H1 (cell line): ENCODE measurements at regions not wholly inside any gene's neighbourhood (a gene's known extent, or its start where the extent isn't known, plus 50 kb on each side); places are given as distances from the start of the nearest gene placed in this dataset.

Source experiments
- CEBPB ChIP-seq: IDR thresholded peaks from 2 replicates; pipeline ENCODE4 v1.6.1; 2012; ENCODE audit warnings: low read depth, low read length
- CHD7 ChIP-seq: fragments of 300-600 bp; sonication (generic); IDR thresholded peaks from 2 replicates; pipeline ENCODE4 v1.7.1; 2012; ENCODE audit warnings: low read length, moderate library complexity, mild to moderate bottlenecking, inconsistent platforms; ENCODE audit not compliant: insufficient replicate concordance
- CTCF ChIP-seq, 3 experiments: IDR thresholded peaks; 1 replicate in 2 of 3; 2 replicates in 1 of 3; pipeline versions ENCODE4 v1.5.1 to v1.6.1; 2011; ENCODE audit warnings: low read length in 3 of 3, mild to moderate bottlenecking in 3 of 3, inconsistent platforms in 2 of 3, low read depth in 1 of 3, moderate library complexity in 1 of 3; ENCODE audit not compliant: insufficient read depth in 1 of 3; ENCODE audit errors: control extremely low read depth in 1 of 3
- HDAC6 ChIP-seq: IDR thresholded peaks from one replicate; pipeline ENCODE4 v1.7.1; 2012; ENCODE audit warnings: low read depth, mild to moderate bottlenecking, inconsistent platforms, low read length, moderate library complexity
- JUND ChIP-seq: IDR thresholded peaks from 2 replicates; pipeline ENCODE4 v1.6.1; 2011; ENCODE audit warnings: mild to moderate bottlenecking, improper control_type of control experiment, low read length
- RAD21 ChIP-seq, 2 experiments: IDR thresholded peaks in 1 of 2; conservative IDR thresholded peaks in 1 of 2; 2 replicates each; pipeline ENCODE4 v1.6.1; 2011; ENCODE audit warnings: low read depth in 2 of 2, low read length in 2 of 2, improper control_type of control experiment in 1 of 2, inconsistent platforms in 1 of 2, mild to moderate bottlenecking in 1 of 2, moderate library complexity in 1 of 2
- SIRT6 ChIP-seq: IDR thresholded peaks from one replicate; pipeline ENCODE4 v1.7.1; 2012; ENCODE audit warnings: low read length, inconsistent platforms
- ZNF274 ChIP-seq: IDR thresholded peaks from 2 replicates; pipeline ENCODE4 v1.7.0; 2012; ENCODE audit warnings: low read length, borderline replicate concordance; ENCODE audit errors: extremely low read depth

- TF ChIP-seq CHD7 (no peak), JUND (no peak), ZNF274 (no peak), HDAC6 (no peak), CTCF (IDR thresholded peaks at IDR 0.05; ENCODE audit: control extremely low read depth in 1 of 3, insufficient read depth in 1 of 3, low read depth in 1 of 3, low read length in 3 of 3) (no peak), RAD21 (IDR thresholded peaks at IDR 0.05 in 1 of 2, conservative IDR thresholded peaks at IDR 0.05 in 1 of 2; ENCODE audit: low read depth in 2 of 2, low read length in 2 of 2) (no peak), CEBPB (no peak), SIRT6 (no peak)
Measured at GRCh38 chr14:101369194-101369915, 191.9 kb upstream of the DIO3 start (continued).
